ENCODE measurements at regions not wholly inside any gene's neighbourhood (a gene's known extent, or its start where the extent isn't known, plus 50 kb on each side); places are given as distances from the start of the nearest gene placed in this dataset.
A peak's percentile ranks its signal among the peaks of the same experiment; 100 is the strongest.
"Not testable (repeated sequence)": the region's sequence is repeated elsewhere in the genome, so short reads cannot be mapped to it uniquely, and the experiment has no call there.

GRCh38 chr3:11718637-11719405, 75.1 kb upstream of the VGLL4 start:
- ATAC-seq (peak; percentile 59), DNase-seq (peak; percentile 42 to 57)
- peaks cover 25% of the 10 kb centered on the region for H3K4me1 Mint-ChIP-seq
- peak overlapping the region; percentile 84 to 90 for H3K4me3 Mint-ChIP-seq
- H3K9me3 Mint-ChIP-seq, result no peaks in the 10 kb centered on the region
- H3K27me3 Mint-ChIP-seq, result peaks cover 23% of the 10 kb centered on the region
- H3K27ac Mint-ChIP-seq, result peak overlapping the region; percentile 42 to 92

GRCh38 chr3:11717768-11718636, 74.3 kb upstream of the VGLL4 start:
- Mint-ChIP-seq H3K27ac (peak overlapping the region; percentile 42 to 92), H3K4me1 (peaks cover 25% of the 10 kb centered on the region)
- ATAC-seq, result no peak

GRCh38 chr3:11717301-11717700, 73.6 kb upstream of the VGLL4 start:
- Mint-ChIP-seq H3K4me3 (no peak overlapping the region), H3K27me3 (peaks cover 23% of the 10 kb centered on the region), H3K9me3 (no peaks in the 10 kb centered on the region), H3K27ac (no peak overlapping the region), H3K4me1 (peaks cover 25% of the 10 kb centered on the region)
- ATAC-seq (no peak), DNase-seq (no peak)

More at GRCh38 chr3:11717768-11718636, 74.3 kb upstream of the VGLL4 start:
- peaks cover 23% of the 10 kb centered on the region for H3K27me3 Mint-ChIP-seq
- DNase-seq, result no peak
- H3K9me3 Mint-ChIP-seq, result no peaks in the 10 kb centered on the region
- peak overlapping the region; percentile 84 to 90 for H3K4me3 Mint-ChIP-seq

- peaks cover 17% of the 10 kb centered on the region for H3K27me3 Mint-ChIP-seq
- H3K4me3 Mint-ChIP-seq, result no peak overlapping the region
- ATAC-seq, result no peak
Observed at GRCh38 chr3:11716573-11717290, 73.0 kb upstream of the VGLL4 start.

GRCh38 chr3:11713171-11713570, 69.5 kb upstream of the VGLL4 start:
- ATAC-seq (no peak), DNase-seq (no peak)
- peaks cover 0 to 9% of the 10 kb centered on the region in 2 donors for H3K9me3 Mint-ChIP-seq
- no peaks in the 10 kb centered on the region for H3K27me3 Mint-ChIP-seq
- H3K4me1 Mint-ChIP-seq, result peaks cover 11% of the 10 kb centered on the region
- H3K27ac Mint-ChIP-seq, result no peak overlapping the region
- H3K4me3 Mint-ChIP-seq, result no peak overlapping the region

More at GRCh38 chr3:11716573-11717290, 73.0 kb upstream of the VGLL4 start:
- DNase-seq, result no peak
- Mint-ChIP-seq H3K27ac (no peak overlapping the region), H3K4me1 (peaks cover 25% of the 10 kb centered on the region), H3K9me3 (no peaks in the 10 kb centered on the region)

GRCh38 chr3:11712646-11713045, 68.9 kb upstream of the VGLL4 start:
- Mint-ChIP-seq H3K4me1 (peaks cover 7% of the 10 kb centered on the region), H3K9me3 (peaks cover 0 to 9% of the 10 kb centered on the region in 2 donors), H3K4me3 (no peak overlapping the region), H3K27ac (no peak overlapping the region), H3K27me3 (no peaks in the 10 kb centered on the region)
- no peak for DNase-seq
- ATAC-seq, result no peak

- Mint-ChIP-seq H3K9me3 (peaks cover 0 to 9% of the 10 kb centered on the region in 2 donors), H3K4me1 (peaks cover 4% of the 10 kb centered on the region), H3K27ac (no peak overlapping the region), H3K27me3 (no peaks in the 10 kb centered on the region), H3K4me3 (no peak overlapping the region)
- no peak for ATAC-seq
- no peak for DNase-seq
Observed at GRCh38 chr3:11711876-11712275, 68.2 kb upstream of the VGLL4 start.

- no peak for DNase-seq
- Mint-ChIP-seq H3K4me1 (no peaks in the 10 kb centered on the region), H3K9me3 (peaks cover 0 to 9% of the 10 kb centered on the region in 2 donors), H3K27me3 (no peaks in the 10 kb centered on the region), H3K4me3 (no peak overlapping the region), H3K27ac (no peak overlapping the region)
- ATAC-seq, result no peak
Observed at GRCh38 chr3:11709782-11710181, 66.1 kb upstream of the VGLL4 start.

GRCh38 chr3:11707084-11707483, 63.4 kb upstream of the VGLL4 start:
- H3K27me3 Mint-ChIP-seq, H3K27ac Mint-ChIP-seq, ATAC-seq, H3K4me3 Mint-ChIP-seq, H3K4me1 Mint-ChIP-seq, H3K9me3 Mint-ChIP-seq, DNase-seq: not testable (repeated sequence)

GRCh38 chr3:11706604-11707003, 62.9 kb upstream of the VGLL4 start:
- H3K4me3 Mint-ChIP-seq, result no peak overlapping the region
- no peak for ATAC-seq
- H3K27ac Mint-ChIP-seq, result no peak overlapping the region
- no peaks in the 10 kb centered on the region for H3K4me1 Mint-ChIP-seq
- peaks cover 0 to 9% of the 10 kb centered on the region in 2 donors for H3K9me3 Mint-ChIP-seq
- H3K27me3 Mint-ChIP-seq, result no peaks in the 10 kb centered on the region
- DNase-seq, result no peak

- Mint-ChIP-seq H3K4me1 (no peaks in the 10 kb centered on the region), H3K27me3 (no peaks in the 10 kb centered on the region), H3K4me3 (peak overlapping the region; percentile 1 to 58), H3K9me3 (peaks cover 0 to 4% of the 10 kb centered on the region in 2 donors), H3K27ac (no peak overlapping the region)
- ATAC-seq (no peak), DNase-seq (no peak)
Observed at GRCh38 chr3:11705049-11705448, 61.3 kb upstream of the VGLL4 start.

GRCh38 chr3:11703146-11703545, 59.4 kb upstream of the VGLL4 start:
- ATAC-seq (no peak), DNase-seq (no peak)
- no peak overlapping the region for H3K27ac Mint-ChIP-seq
- H3K4me1 Mint-ChIP-seq, result no peaks in the 10 kb centered on the region
- no peaks in the 10 kb centered on the region for H3K9me3 Mint-ChIP-seq
- no peak overlapping the region for H3K4me3 Mint-ChIP-seq
- no peaks in the 10 kb centered on the region for H3K27me3 Mint-ChIP-seq

- Mint-ChIP-seq H3K27ac (no peak overlapping the region), H3K9me3 (no peaks in the 10 kb centered on the region), H3K4me1 (no peaks in the 10 kb centered on the region), H3K27me3 (no peaks in the 10 kb centered on the region), H3K4me3 (no peak overlapping the region)
- ATAC-seq (no peak), DNase-seq (no peak)
Observed at GRCh38 chr3:11699083-11699427, 55.3 kb upstream of the VGLL4 start.

- H3K4me3 Mint-ChIP-seq, result no peak overlapping the region
- no peaks in the 10 kb centered on the region for H3K9me3 Mint-ChIP-seq
- ATAC-seq, result no peak
- H3K27ac Mint-ChIP-seq, result no peak overlapping the region
- H3K4me1 Mint-ChIP-seq, result no peaks in the 10 kb centered on the region
- no peak for DNase-seq
- no peaks in the 10 kb centered on the region for H3K27me3 Mint-ChIP-seq
Observed at GRCh38 chr3:11698326-11699082, 54.8 kb upstream of the VGLL4 start.

GRCh38 chr3:11697701-11698100, 54.0 kb upstream of the VGLL4 start:
- H3K9me3 Mint-ChIP-seq, result no peaks in the 10 kb centered on the region
- H3K4me3 Mint-ChIP-seq, result no peak overlapping the region
- no peaks in the 10 kb centered on the region for H3K4me1 Mint-ChIP-seq
- H3K27ac Mint-ChIP-seq, result no peak overlapping the region
- DNase-seq, result no peak
- no peak for ATAC-seq
- no peaks in the 10 kb centered on the region for H3K27me3 Mint-ChIP-seq
